ENCODE measurements at regions not wholly inside any gene's neighbourhood (a gene's known extent, or its start where the extent isn't known, plus 50 kb on each side); places are given as distances from the start of the nearest gene placed in this dataset.

DNA sequence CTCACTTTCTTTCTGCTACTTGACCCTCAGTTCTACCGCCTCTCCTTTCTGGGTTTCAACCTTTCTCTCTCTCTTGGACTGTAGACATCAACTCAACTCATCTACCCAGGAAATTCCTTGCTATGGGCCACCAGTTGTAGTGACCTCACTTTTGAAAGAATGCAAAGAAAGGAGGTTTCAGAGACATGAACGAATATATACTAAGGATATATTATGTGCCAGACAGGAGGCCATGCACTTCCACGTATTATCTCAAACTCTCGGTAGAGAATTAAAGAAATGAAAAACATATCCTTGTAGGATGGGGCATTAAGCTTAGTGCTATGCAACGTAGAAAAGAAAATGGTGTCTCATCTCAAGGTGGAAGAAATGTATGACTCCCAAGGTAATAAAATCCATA lies 67.3 kb upstream of the NT5E start:
- TF ChIP-seq, protein P1, sequence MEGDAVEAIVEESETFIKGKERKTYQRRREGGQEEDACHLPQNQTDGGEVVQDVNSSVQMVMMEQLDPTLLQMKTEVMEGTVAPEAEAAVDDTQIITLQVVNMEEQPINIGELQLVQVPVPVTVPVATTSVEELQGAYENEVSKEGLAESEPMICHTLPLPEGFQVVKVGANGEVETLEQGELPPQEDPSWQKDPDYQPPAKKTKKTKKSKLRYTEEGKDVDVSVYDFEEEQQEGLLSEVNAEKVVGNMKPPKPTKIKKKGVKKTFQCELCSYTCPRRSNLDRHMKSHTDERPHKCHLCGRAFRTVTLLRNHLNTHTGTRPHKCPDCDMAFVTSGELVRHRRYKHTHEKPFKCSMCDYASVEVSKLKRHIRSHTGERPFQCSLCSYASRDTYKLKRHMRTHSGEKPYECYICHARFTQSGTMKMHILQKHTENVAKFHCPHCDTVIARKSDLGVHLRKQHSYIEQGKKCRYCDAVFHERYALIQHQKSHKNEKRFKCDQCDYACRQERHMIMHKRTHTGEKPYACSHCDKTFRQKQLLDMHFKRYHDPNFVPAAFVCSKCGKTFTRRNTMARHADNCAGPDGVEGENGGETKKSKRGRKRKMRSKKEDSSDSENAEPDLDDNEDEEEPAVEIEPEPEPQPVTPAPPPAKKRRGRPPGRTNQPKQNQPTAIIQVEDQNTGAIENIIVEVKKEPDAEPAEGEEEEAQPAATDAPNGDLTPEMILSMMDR (IDR thresholded peaks at IDR 0.05; ENCODE audit: low read length) = no peak
- TF ChIP-seq EZH2 (IDR thresholded peaks at IDR 0.05; ENCODE audit: borderline replicate concordance, low read length) = no peak
